GM18517 (cell line): ENCODE measurements at regions not wholly inside any gene's neighbourhood (a gene's known extent, or its start where the extent isn't known, plus 50 kb on each side); places are given as distances from the start of the nearest gene placed in this dataset.

ENCODE experiments used
- ATAC-seq: cut with Tn5 transposase; IDR thresholded peaks from one replicate; pipeline ENCODE4 v1.9.1; 2021; ENCODE audit warnings: mild to moderate bottlenecking, moderate library complexity; ENCODE audit not compliant: unreplicated experiment

DNA sequence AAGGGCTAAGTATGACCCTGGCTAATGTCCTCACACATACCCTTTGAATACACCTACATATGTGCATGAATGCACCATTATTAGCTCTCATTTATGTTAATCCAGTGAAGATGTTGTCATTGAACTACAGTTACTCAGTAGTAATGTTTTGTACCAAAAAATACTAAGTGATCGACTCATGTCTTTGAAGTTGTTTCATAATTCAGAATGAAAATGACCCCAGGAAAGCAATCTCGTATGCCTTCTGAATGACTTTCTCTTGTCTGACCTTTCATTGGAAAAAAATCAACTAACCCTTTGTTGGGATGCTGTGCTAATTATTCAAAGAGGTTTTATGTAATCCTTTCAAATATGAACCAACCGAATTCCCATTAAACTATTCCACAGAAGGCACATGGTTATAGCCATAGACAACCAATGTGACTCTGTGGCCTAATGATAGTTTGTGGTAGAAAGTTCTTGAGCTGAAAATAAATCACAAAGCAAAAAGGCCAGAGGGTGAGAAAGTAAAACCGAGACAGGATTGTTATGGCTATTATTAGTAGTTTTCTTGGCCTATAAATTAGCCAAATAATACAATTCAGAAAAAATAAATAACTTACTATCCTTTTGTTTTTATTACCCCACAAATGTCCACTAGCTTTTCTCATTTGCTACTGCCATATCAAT lies 86.8 kb upstream of the STARD13 start:
- ATAC-seq, result no peak

DNA sequence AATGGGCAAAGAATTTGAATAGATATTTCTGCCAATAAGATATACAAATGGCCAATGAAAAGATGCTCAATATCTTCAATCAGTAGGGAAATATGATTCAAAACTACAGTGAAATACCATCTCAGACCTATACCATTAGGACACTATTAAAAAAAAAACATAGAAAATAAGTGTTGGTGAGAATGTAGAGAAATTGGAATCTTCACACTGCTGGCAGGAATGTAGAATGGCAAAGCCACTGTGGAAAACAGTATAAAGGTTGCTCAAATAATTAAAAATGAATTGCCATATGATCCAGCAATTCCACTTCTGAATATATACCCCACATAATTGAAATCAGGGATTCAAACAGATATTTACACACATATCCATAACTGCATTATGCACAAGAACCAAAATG lies 88.1 kb upstream of the STARD13 start:
- no peak for ATAC-seq

DNA sequence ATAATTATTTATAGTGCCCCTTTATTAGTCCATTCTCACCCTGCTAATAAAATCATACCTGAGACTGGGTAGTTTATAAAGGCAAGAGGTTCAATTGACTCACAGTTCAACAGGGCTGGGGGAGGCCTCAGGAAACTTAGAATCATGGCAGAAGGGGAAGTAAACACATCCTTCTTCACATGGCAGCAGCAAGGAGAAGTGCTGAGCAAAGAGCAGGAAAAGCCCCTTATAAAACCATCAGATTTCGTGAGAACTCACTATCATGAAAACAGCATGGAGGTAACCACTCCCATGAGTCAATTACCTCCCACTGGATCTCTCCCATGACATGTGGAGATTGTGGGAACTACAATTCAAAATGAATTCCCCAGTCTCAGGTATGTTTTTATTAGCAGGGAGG lies 89.9 kb upstream of the STARD13 start:
- no peak for ATAC-seq

DNA sequence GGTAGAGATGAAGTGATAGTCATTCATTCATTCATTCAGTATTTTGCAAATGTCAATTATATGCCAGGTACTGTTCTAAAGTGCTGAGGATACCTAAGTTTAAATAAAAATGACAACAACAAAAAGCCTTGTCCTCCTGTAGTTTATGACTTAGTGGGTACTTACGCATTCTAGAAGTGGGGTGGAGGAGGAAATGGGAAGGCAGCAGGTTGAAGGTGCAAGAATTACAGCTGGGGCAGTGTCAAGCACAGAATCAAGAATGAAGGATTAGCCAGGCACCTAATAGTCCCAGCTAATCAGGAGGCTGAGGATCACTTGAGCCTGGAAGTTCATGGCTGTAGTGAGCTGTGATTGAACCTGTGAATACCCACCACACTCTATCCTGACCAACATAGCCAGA lies 90.7 kb upstream of the STARD13 start:
- ATAC-seq, result no peak

DNA sequence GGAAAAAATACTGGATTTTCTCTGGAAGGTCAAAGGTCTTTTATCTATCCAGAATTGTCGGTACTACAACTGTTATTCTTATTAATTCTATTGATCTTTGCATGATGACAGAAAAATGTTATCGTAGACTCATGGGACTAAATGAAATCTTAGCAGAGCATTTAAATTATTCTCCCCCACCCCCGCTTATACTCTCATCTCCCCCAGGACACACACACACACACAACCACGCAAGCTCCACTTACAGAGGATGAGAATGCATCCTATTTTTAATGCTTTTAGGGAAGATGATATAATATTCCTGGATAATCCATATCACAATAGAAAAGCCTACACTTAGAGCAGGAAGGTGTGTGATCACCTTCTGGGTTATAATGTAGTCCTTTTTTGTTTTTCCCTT lies 91.9 kb upstream of the STARD13 start:
- no peak for ATAC-seq

DNA sequence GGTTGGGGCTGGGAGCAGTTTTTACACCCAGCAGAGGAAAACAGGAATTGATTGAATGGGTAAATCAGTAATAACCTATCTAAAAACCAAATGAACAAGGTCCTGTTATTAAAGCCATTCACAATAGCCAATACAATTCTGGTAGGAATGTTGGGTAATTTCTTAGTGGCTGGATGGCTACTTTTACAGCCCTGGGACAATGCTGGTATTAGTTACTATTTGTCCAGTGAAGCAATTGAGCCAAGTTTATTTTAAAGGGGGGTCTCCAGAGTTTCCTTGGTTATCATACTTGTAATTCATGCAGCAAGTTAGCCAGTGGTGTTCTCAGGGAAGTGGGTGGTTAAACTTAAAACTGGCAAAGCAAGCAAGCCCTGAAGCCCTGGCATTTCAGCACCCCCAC lies 92.3 kb upstream of the STARD13 start:
- ATAC-seq, result no peak

DNA sequence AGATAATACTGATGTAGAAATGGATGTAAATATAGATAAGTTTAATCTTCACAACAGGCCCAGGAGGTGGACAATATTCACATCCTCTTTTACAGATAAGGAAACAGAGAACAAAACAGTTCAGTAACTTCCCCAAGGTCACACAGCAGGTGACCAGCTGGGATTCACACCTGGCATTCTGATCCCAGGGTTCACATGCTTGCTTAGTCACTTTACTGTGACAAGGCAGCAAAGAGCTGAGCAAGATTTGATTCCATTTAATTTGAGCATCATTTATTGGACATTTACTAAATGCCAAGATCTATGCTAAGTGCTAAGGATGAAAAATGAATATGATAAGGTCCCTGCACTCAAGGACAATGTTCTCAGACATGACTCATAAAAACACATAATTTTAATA lies 94.1 kb upstream of the STARD13 start:
- ATAC-seq, result no peak

DNA sequence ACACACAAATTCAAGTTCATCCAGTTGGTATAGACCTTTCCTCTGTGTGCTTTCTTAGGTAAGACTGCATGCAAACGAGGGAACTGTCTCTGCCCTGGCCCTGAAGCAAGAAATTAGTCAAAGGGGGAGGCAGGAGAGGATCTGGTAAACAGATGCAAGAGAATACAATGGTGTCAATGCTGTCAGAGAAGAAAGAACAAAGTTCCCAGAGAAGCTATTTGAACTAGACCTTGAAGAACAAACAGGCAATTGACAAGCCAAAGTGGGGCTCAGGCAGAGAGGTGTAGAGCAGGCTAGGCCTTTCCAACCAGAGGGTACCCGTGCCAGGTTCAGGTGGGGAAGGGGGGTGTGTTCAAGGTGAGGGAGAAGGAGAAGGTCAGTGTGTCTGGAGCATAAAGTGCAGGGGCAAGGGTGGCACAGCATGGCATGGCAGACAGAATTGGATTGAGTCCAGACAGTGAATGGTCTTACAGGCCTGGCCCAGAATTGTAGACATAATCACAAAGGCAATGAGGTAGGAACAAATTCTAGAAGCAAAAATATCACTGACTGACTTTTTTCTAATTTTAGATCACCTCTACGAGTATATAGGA lies 95.0 kb upstream of the STARD13 start:
- no peak for ATAC-seq

DNA sequence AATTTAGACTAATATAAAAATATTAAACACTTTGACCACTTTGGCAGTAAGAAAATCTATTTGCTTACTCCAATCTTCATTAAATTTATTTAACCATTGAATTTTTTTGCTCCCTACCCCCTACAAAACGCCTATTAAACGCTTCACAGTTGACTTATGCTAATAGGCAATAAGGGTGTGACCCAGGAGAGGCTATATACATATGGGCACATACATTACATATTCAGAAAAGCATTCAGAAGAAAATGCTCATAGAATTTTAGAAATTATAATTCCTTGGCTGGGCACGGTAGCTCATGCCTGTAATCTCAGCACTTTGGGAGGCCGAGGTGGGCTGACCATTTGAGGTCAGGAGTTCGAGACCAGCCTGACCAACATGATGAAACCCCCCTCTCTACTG lies 95.6 kb upstream of the STARD13 start:
- ATAC-seq, result no peak

DNA sequence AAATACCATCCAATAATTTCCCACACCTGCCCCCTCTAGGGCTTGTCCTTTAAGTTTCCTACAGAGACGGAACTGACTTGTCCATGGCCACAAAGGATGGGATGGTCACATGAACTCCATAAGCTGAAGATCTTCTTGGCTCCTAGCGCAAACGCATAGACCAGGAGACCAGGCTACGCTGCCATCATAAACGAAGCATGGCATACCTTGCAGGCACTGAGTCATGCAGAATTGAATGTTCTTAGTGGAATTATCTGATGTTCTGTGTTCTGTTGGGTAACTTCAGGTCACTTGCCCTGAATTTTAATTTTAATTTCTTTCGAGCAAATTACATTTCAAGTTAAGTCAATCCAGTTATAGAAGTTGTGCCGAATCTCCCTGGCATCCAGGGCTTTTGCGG lies 96.4 kb upstream of the STARD13 start:
- ATAC-seq, result no peak

DNA sequence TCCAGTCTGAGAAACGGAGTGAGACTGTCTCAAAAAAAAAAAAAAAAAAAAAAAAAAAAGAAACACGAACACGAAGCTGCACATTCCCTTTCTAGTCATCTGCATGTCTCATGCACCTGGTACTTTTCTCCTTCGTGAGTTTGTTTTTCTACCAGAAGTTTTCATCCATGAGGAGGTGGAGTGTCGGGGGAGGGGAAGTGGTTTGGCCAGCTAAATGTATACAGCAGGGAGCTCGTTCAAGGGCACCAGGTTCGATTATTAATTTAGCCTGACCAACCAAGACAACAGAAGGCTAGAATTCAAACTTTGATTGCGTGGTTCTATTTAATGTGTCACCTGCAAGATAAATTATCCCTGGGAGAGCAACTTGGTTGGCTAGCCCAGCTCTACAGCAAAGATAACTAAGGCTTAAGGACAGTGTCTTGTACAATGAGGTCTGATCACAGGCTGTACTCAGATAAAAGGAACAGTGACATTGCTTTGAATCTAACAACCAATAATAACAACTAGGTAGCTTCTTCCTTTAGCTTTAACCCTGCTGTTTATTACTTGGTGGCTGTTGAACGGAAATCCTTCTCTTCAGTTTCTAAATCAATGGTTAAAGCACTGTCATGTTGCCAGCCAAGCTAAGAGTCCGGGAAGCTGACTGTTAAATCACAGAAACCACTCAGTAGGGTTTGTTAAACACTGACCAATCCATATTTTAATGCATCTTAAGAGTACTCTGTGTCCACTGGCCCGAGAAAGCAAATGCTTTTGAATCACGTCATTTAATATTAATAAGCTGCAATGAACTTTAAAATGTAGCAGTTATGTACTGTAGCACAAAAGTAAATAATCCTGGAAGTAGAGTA lies 98.4 kb upstream of the STARD13 start:
- ATAC-seq, result no peak

DNA sequence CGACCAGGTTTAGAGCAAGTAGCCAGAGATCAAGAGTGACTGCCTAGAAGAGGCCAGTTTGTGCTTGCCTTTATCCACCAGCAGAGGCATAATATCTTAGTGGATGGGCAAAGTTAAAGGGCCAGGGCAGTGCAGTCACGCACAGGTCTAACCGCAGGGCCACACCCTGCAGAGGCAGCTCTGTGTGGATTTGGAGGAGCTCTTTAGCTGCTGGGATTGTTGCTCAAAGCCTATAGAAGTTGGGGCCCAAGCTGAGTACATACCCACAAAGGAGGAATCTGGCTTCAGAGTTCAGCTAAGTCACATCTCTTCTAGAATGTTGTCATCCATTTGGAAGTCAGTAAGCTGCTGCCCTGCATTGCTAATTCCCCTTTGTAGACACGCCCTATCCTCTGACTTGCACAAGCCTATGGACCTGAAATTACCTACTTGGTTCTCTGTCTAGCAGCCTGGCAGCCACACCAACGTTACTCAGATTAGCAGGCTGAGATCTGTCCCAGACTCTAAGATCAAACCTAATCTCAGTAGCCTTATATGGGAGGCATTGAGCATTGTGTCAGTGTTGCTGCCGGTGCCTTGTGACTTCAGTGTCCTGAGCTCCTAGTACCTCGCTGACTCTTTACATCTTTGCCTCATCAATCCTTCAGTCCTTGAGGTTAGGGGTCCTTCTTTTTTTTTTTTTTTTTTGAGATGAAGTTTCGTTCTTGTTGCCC lies 102.9 kb upstream of the STARD13 start:
- ATAC-seq, result no peak

DNA sequence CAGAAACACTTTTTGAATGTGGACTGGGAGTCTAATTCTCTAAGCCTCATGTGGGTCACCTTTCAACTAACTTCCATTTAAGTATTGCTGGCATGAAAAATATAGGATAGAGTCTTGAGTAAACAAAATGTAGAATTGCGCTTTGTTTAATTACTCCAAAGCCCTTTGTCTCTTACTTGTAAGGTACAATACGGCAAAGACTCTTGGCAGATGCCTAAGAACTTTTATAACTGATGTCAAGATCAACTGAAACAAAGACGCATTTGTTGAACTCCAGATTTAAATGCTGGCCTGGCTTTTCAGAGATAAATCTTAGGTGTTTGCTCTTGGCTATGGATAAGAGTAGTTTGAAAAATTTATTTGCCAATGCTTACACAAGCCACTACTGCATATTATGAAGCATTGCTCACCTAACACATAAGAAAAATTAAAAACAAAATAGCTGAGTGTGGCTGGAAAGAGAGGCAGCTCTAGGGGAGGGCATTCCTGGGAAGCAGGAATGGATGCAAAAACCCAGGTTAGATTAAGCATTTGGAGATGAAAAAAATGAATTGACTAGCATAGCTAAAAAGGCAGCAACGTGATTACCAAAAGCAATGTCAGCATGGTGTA lies 107.3 kb upstream of the STARD13 start:
- no peak for ATAC-seq

DNA sequence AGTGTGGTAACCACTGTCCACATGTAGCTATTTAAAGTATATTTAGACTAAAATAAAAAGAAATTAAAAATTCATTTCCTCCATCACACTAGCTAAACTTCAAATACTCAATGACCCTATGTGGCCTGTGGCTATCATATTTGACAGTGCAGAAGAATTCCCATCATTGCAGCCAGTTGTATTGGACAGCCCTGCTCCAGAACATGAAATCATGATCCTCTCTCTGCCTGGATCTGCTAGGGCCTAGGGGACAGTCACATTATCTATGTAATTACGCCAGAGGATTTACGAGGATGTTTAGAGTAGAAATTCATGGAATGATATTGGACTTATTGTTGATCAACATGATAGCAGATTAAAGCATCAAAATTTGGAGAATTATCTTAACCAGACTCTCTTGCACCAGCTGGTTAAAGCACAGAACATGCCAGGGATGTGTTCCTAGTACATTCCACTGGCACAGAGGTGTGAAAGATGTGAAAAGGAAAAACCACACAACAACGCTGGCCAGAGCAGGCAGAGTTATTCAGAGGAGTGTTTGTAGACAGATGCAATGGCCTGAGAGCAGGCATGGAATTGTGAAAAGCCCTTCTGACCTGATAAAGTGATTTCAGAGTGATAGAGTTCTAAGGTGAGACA lies 108.9 kb upstream of the STARD13 start:
- no peak for ATAC-seq

DNA sequence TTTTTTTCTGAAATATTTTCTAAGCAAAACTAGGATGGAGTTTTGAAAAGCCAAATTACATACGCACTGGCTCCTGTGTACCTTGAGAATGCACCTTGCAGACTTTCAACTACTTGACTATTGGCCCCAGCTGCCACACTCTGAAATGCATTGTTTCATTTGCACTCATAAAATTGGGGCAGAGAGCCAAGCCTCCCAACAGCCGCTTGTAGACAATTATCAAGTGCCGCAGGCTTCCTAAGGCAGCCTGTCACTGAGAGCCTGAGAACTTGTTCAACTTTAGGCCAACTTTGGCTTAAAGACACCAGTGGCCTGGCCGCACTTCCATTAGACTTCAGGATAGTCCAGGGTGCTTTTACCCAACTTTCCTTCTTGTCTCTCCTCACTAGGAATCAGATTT lies 115.7 kb upstream of the STARD13 start:
- no peak for ATAC-seq

DNA sequence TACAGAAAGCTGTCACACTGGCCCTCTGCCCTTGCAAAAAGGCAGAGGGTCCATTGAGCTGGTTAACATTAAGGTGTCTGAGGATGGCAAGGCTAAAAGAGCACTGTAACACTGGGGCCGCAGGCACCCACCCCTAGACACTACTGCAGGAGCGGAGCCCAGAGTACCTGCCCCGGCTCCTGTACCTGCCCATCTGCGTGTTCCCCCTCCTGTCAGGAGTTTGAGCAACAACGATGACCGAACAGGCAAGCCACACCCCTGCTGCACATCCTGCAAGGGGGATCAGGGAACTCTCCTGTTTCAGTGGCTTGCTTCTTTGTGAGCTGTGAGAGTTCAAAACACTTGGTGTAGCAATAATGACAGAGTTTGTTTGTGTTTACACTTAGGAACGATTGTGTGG lies 117.4 kb upstream of the STARD13 start:
- no peak for ATAC-seq

DNA sequence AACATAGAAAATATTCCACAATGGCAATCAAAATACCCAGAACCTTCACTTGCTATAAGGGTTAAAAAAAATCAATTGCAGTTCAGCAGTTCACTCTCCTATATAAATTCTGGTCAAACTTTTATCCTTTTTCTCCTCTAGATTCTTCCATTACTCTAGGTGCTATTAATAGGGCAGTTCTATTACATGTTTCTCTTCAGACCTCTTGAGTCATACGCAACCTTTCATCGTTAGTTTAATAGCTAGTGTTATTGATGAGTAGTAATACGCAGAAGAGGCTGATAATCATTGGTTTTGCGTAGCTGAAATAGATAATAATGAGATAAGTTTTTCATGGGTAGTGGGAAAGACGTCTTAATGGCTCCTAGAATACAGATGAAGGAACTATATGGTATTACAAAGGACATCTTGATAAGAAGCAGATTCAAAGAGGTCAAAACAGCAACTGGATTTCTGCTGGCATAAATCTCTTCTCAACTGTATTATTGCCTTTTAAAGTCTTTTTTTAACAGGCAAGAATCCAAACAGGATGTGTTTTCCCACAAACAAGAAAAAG lies 118.3 kb upstream of the STARD13 start:
- ATAC-seq, result no peak

DNA sequence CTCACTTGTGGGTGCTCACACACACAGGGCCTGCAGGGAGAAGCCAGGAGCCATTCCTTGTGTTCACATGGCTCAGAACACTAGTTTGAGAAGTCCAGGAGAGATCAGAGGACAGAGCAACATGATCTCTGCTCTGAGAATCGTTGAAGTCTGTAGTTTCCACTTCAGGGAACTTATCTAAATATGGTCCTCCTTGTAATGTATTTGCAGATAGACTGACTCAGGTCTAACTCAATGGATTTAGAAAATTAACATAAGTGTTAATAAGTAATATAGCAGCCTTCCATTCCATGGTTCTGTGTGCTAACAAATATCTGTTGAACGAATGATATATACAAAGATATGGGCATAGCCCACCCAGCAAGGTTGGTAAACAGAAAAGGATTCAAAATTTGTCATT lies 119.8 kb upstream of the STARD13 start:
- no peak for ATAC-seq

DNA sequence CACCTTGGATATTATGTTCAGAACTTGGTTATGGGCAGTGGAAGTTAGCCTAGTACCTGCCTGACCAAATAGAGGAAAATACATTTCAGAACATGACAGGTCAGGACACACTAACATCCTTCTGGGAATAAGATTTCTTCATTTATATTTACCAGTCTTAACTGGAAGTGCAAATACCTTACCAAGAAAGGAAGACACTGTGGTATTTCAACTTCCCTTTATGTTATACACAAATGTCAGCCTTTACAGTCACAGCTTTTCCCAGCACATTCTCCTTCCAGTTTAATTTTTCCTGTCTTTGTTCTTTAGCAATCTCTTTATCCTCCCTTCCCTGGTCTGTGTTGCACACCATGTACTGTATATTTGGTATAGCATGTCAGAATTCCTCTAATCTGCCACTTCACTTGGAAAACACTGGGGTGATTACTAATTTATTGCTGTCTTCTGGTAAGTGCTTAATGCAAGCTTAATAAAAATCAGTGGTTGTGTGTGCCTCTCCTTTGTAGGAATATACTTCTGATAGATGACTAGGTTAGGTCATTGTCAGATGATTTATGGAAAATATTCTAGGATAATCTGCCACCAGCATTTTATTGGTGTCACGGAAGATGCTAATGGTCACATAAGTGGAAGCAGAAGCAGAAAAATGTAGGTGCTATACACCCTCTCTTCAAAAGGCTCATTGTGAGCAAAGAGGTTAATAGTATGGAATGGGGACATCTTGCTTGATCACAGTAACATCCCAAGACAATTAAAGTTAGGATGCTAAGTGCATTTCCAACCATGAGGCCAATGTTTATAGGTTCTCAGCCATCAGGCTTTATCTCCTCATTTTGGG lies 124.3 kb upstream of the STARD13 start:
- no peak for ATAC-seq
